ENCODE measurements at regions not wholly inside any gene's neighbourhood (a gene's known extent, or its start where the extent isn't known, plus 50 kb on each side); places are given as distances from the start of the nearest gene placed in this dataset.

GRCh38 chr5:6003040-6003825 lies 375.1 kb downstream of the MED10 start:
- Histone ChIP-seq H3K36me3 (ENCODE audit: control insufficient read depth in 2 of 3, insufficient read depth in 3 of 3, low read length in 3 of 3) (no peaks in the 10 kb centered on the region), H3K9ac (ENCODE audit: low read length in 3 of 3) (no peak overlapping the region), H3K4me3 (ENCODE audit: low read length in 3 of 3) (no peak overlapping the region), H3K4me1 (ENCODE audit: control insufficient read depth in 2 of 3, insufficient read depth in 2 of 3, low read depth in 1 of 3, low read length in 3 of 3) (no peaks in the 10 kb centered on the region), H3K27ac (ENCODE audit: low read depth in 2 of 2, low read length in 2 of 2) (no peak overlapping the region), H3K9me3 (ENCODE audit: control insufficient read depth in 2 of 3, insufficient read depth in 1 of 3, low read length in 3 of 3) (no peaks in the 10 kb centered on the region), H3K27me3 (ENCODE audit: control insufficient read depth, insufficient read depth, low read length) (no peaks in the 10 kb centered on the region)
- no peak for TF ChIP-seq CTCF (IDR thresholded peaks at IDR 0.05; ENCODE audit: borderline replicate concordance, extremely low read depth, insufficient read depth)
- FAIRE-seq (no peak), DNase-seq (no peak)
- intact Hi-C loops (cut with DNase I): no loop called here

- no peak for FAIRE-seq
- Histone ChIP-seq H3K36me3 (ENCODE audit: control insufficient read depth in 2 of 3, insufficient read depth in 3 of 3, low read length in 3 of 3) (no peaks in the 10 kb centered on the region), H3K4me1 (ENCODE audit: control insufficient read depth in 2 of 3, insufficient read depth in 2 of 3, low read depth in 1 of 3, low read length in 3 of 3) (no peaks in the 10 kb centered on the region), H3K27ac (ENCODE audit: low read depth in 2 of 2, low read length in 2 of 2) (no peak overlapping the region), H3K27me3 (ENCODE audit: control insufficient read depth, insufficient read depth, low read length) (no peaks in the 10 kb centered on the region), H3K9me3 (ENCODE audit: control insufficient read depth in 2 of 3, insufficient read depth in 1 of 3, low read length in 3 of 3) (peaks cover 0 to 6% (median under 1%) of the 10 kb centered on the region in 3 donors), H3K9ac (ENCODE audit: low read length in 3 of 3) (no peak overlapping the region), H3K4me3 (ENCODE audit: low read length in 3 of 3) (no peak overlapping the region)
- TF ChIP-seq CTCF (IDR thresholded peaks at IDR 0.05; ENCODE audit: borderline replicate concordance, extremely low read depth, insufficient read depth): no peak
- DNase-seq: no peak
- intact Hi-C loops (cut with DNase I): no loop called here
Observed at GRCh38 chr5:6000867-6001266, 377.5 kb downstream of the MED10 start.

- DNase-seq (no peak), FAIRE-seq (no peak)
- H3K9me3 ChIP-seq (ENCODE audit: control insufficient read depth in 2 of 3, insufficient read depth in 1 of 3, low read length in 3 of 3): peaks cover 0 to 20% (median 1%) of the 10 kb centered on the region in 3 donors
- H3K4me3 ChIP-seq (ENCODE audit: low read length in 3 of 3): no peak overlapping the region
- H3K36me3 ChIP-seq (ENCODE audit: control insufficient read depth in 2 of 3, insufficient read depth in 3 of 3, low read length in 3 of 3): no peaks in the 10 kb centered on the region
- no peaks in the 10 kb centered on the region for H3K27me3 ChIP-seq (ENCODE audit: control insufficient read depth, insufficient read depth, low read length)
- TF ChIP-seq CTCF (IDR thresholded peaks at IDR 0.05; ENCODE audit: borderline replicate concordance, extremely low read depth, insufficient read depth): no peak
- no peak overlapping the region for H3K27ac ChIP-seq (ENCODE audit: low read depth in 2 of 2, low read length in 2 of 2)
- intact Hi-C loops (cut with DNase I): no loop called here
- no peaks in the 10 kb centered on the region for H3K4me1 ChIP-seq (ENCODE audit: control insufficient read depth in 2 of 3, insufficient read depth in 2 of 3, low read depth in 1 of 3, low read length in 3 of 3)
- no peak overlapping the region for H3K9ac ChIP-seq (ENCODE audit: low read length in 3 of 3)
Observed at GRCh38 chr5:5995819-5996218, 382.5 kb downstream of the MED10 start.
